ENCODE measurements at regions not wholly inside any gene's neighbourhood (a gene's known extent, or its start where the extent isn't known, plus 50 kb on each side); places are given as distances from the start of the nearest gene placed in this dataset.

DNA sequence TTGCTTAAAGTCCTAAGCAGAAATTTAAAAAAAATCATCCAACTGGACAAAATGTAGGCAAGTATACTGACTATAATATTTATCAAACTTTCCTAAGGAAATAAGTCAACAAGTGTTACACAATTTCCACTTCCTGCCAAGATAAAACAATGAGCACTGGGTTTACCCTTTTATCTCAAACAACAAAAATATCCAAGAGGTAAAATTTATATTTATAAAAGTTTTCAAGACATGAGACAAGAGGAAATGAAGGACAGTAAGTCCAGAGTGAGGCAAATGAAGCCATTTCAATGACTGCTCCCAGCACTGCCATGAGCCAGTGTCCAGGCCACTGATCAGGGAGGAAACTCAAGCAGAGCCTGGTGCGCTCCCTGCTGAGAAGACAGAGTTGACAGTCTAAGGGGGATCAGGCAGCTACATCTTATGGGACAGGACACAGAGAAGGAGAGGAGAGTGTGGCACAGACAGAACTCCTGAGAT is 439.4 kb downstream of the RAP2B start:
- no peak for TF ChIP-seq POLR2A (IDR thresholded peaks at IDR 0.05; ENCODE audit: low read length)
- TF ChIP-seq GATA1 (IDR thresholded peaks at IDR 0.05; ENCODE audit: low read depth, low read length) = no peak
